SU-DHL-6 (cell line): ENCODE measurements at regions not wholly inside any gene's neighbourhood (a gene's known extent, or its start where the extent isn't known, plus 50 kb on each side); places are given as distances from the start of the nearest gene placed in this dataset.

Experiments used
- H2AFZ ChIP-seq: fragments of 200-600 bp; sonication (generic); 2 replicates; pipeline ENCODE4 v1.6.1; 2014; ENCODE audit warnings: low read depth, mild to moderate bottlenecking, moderate library complexity, mixed read lengths, antibody characterized with exemption, low read length; ENCODE audit not compliant: severe bottlenecking
- H3F3A ChIP-seq: fragments of 200-600 bp; shearing (Covaris generic); 2 replicates; pipeline ENCODE4 v1.6.0; 2016; ENCODE audit warnings: antibody characterized with exemption, mild to moderate bottlenecking; ENCODE audit not compliant: insufficient read depth
- H3K27ac ChIP-seq: fragments of 200-600 bp; sonication (generic); 2 replicates; pipeline ENCODE4 v1.5.1; 2016; ENCODE audit warnings: low read depth, mild to moderate bottlenecking, low read length, moderate library complexity, mixed read lengths
- H3K27me3 ChIP-seq: fragments of 200-600 bp; sonication (generic), shearing (Covaris generic); 2 replicates; pipeline ENCODE4 v1.6.0; 2014; ENCODE audit warnings: mild to moderate bottlenecking, low read length
- H3K36me3 ChIP-seq: fragments of 200-600 bp; sonication (generic); 2 replicates; pipeline ENCODE4 v1.6.1; 2014; ENCODE audit warnings: mild to moderate bottlenecking, low read length, mixed read lengths
- H3K4me2 ChIP-seq: fragments of 300-600, 200-600 bp; shearing (Covaris generic), sonication (generic); 2 replicates; pipeline ENCODE4 v1.6.0; 2014; ENCODE audit warnings: low read length, low read depth, mild to moderate bottlenecking; ENCODE audit not compliant: poor library complexity, severe bottlenecking
- H3K4me3 ChIP-seq: fragments of 200-600 bp; sonication (generic); 2 replicates; pipeline ENCODE4 v1.5.1; 2014; ENCODE audit warnings: antibody characterized with exemption, low read length, mild to moderate bottlenecking, mixed read lengths; ENCODE audit not compliant: insufficient read depth, poor library complexity, severe bottlenecking
- H3K79me2 ChIP-seq: fragments of 200-600 bp; sonication (generic); 2 replicates; pipeline ENCODE4 v1.6.1; 2014; ENCODE audit warnings: mild to moderate bottlenecking, low read length, moderate library complexity; ENCODE audit not compliant: insufficient read depth
- H3K9ac ChIP-seq: fragments of 200-600 bp; sonication (generic); 2 replicates; pipeline ENCODE4 v1.7.0; 2014; ENCODE audit warnings: mild to moderate bottlenecking, low read length
- H3K9me2 ChIP-seq: fragments of 200-600 bp; sonication (generic); replicated peaks from 2 replicates; pipeline ENCODE4 v1.6.1; 2014; ENCODE audit warnings: low read length; ENCODE audit not compliant: insufficient read depth
- H3K9me3 ChIP-seq: fragments of 200-600 bp; sonication (generic); 2 replicates; pipeline ENCODE4 v1.6.1; 2014; ENCODE audit warnings: low read length, mixed read lengths; ENCODE audit not compliant: insufficient read depth
- H4K20me1 ChIP-seq: fragments of 200-600 bp; sonication (generic); 2 replicates; pipeline ENCODE4 v1.6.1; 2014; ENCODE audit warnings: low read depth, mild to moderate bottlenecking, antibody characterized with exemption, low read length, moderate library complexity, mixed read lengths
- CTCF ChIP-seq: fragments of 200-600 bp; sonication (generic); IDR thresholded peaks from one replicate; pipeline ENCODE4 v1.5.1; 2017; ENCODE audit warnings: antibody characterized with exemption, mild to moderate bottlenecking, low read length, moderate library complexity; ENCODE audit not compliant: insufficient read depth, poor library complexity, severe bottlenecking
- EZH2phosphoT487 ChIP-seq: fragments of 200-600 bp; sonication (generic), shearing (Covaris generic); conservative IDR thresholded peaks from 2 replicates; pipeline ENCODE4 v1.6.1; 2018; ENCODE audit warnings: mild to moderate bottlenecking, antibody characterized with exemption, low read length, moderate library complexity, mixed read lengths

- no peaks in the 10 kb centered on the region for H3K27me3 ChIP-seq
- no peak overlapping the region for H3K4me3 ChIP-seq
- H2AFZ ChIP-seq: no peak overlapping the region
- no peaks in the 10 kb centered on the region for H3K9me3 ChIP-seq
- TF ChIP-seq CTCF: no peak
- no peak for TF ChIP-seq EZH2phosphoT487
- no peaks in the 10 kb centered on the region for H4K20me1 ChIP-seq
- no peaks in the 10 kb centered on the region for H3K79me2 ChIP-seq
- H3K36me3 ChIP-seq: no peaks in the 10 kb centered on the region
- H3K9ac ChIP-seq: no peak overlapping the region
- no peak overlapping the region for H3K4me2 ChIP-seq
- no peaks in the 10 kb centered on the region for H3F3A ChIP-seq
- no peak overlapping the region for H3K27ac ChIP-seq
- no peaks in the 10 kb centered on the region for H3K9me2 ChIP-seq
Observed at GRCh38 chr7:142248-142941, 50.0 kb upstream of the FAM20C start.
